ENCODE measurements at regions not wholly inside any gene's neighbourhood (a gene's known extent, or its start where the extent isn't known, plus 50 kb on each side); places are given as distances from the start of the nearest gene placed in this dataset.
"Not testable (repeated sequence)": the region's sequence is repeated elsewhere in the genome, so short reads cannot be mapped to it uniquely, and the experiment has no call there.

GRCh38 chr11:48729503-48729902 lies 240.9 kb downstream of the OR4A47 start:
- not testable (repeated sequence) for TF ChIP-seq CTCF (conservative IDR thresholded peaks at IDR 0.05 in 1 of 2, IDR thresholded peaks at IDR 0.05 in 1 of 2; ENCODE audit: extremely low read depth in 1 of 2, insufficient read depth in 1 of 2, low read depth in 1 of 2, low read length in 2 of 2); EZH2 (IDR thresholded peaks at IDR 0.05; ENCODE audit: borderline replicate concordance, low read length)

All from mammary epithelial cell (primary cell).